ENCODE measurements at regions not wholly inside any gene's neighbourhood (a gene's known extent, or its start where the extent isn't known, plus 50 kb on each side); places are given as distances from the start of the nearest gene placed in this dataset.

DNA sequence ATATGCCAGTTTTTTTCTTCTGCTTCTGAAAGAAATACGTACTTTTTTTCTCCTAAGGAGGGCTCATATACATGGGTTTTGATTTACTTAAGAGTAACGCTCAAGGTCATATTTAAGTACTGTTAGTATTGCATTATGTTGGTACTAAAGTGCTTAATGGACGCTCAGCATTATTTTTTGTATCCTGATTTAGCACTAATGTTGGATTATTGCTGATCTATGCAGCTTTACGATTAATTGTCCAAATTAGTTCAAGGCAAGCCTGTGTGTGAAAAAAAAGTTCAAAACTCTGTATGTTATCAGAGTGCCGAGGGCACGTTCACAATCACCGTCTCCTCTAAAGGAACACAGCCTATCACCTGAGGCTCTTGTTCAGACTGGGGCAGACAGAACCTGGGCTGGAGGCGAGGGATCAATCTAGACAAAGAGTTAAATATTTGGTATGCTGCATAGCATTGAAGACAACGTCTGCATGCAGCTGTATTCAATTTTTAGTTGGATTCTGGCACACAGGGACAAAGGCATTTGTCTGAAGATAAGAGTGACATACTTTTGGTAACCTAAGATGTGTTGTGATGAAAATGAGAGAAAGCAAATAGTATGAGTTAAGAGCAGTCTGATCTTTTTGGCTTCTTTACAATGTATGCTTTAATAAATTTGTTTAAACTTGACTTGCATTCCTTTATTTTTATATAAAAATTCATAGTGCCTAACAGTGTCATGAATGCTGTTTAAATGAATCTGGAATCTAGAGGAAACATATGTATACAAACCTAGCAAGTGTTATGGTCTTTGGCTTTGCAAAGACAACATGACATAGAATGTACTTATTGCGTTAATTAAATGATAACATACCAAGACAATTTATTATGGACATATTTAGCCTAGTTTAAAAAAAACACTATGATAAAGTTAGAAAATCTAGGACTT is 341.2 kb downstream of the SAMD5 start:
- no peak overlapping the region for H3K27ac Mint-ChIP-seq
- H3K9me3 Mint-ChIP-seq, result peaks cover 3% of the 10 kb centered on the region
- no peaks in the 10 kb centered on the region for H3K4me1 Mint-ChIP-seq (ENCODE audit: low read depth)
- DNase-seq, result no peak
- no peak overlapping the region for H3K4me3 Mint-ChIP-seq
- H3K36me3 Mint-ChIP-seq (ENCODE audit: low read depth), result no peaks in the 10 kb centered on the region
- H3K27me3 Mint-ChIP-seq, result no peaks in the 10 kb centered on the region

DNA sequence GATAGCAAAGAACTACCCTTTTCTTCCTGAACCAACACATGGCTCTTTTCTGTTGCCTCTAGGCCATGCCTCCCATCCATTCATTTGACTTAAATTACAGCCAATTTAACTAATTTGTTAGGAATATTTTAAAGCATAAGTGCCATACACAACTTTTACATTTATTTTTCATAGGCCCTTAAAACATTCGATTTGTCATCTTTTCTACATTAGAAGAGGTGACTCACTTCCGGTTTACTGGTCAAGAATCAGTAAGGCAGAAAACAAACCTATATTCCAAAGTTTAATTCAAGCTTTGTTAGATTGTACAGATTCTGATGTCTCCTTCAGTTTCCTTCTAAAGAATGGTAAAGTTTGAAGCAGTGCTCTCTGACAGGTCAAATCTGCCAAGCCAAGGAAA is 344.3 kb downstream of the SAMD5 start:
- Mint-ChIP-seq H3K4me3 (no peak overlapping the region), H3K27ac (no peak overlapping the region), H3K4me1 (ENCODE audit: low read depth) (no peaks in the 10 kb centered on the region)

DNA sequence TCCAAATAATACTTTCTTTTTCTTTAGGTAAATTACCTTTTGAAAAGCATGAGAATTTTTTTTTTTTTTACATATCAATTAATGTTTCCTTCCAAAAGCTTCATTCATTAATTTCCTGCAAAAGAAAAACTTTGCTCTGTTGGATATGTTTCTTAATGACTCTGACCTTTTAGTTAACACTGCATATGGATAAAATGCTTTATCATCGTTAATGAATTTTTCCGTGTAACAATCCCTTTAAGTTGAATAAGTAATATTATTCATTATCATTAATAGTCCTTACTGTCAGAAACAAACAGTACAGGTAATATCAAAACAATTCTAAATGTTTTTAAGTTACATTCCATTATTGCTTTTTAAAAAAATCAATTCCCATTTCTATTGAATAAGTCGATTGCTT is 345.1 kb downstream of the SAMD5 start:
- Mint-ChIP-seq H3K36me3 (ENCODE audit: low read depth) (no peaks in the 10 kb centered on the region), H3K4me1 (ENCODE audit: low read depth) (no peaks in the 10 kb centered on the region), H3K4me3 (no peak overlapping the region), H3K27ac (no peak overlapping the region), H3K27me3 (no peaks in the 10 kb centered on the region), H3K9me3 (no peaks in the 10 kb centered on the region)
- DNase-seq, result no peak

More for the DNA sequence above, 344.3 kb downstream of the SAMD5 start:
- no peak for DNase-seq
- no peaks in the 10 kb centered on the region for H3K27me3 Mint-ChIP-seq
- H3K9me3 Mint-ChIP-seq, result no peaks in the 10 kb centered on the region
- H3K36me3 Mint-ChIP-seq (ENCODE audit: low read depth), result no peaks in the 10 kb centered on the region

DNA sequence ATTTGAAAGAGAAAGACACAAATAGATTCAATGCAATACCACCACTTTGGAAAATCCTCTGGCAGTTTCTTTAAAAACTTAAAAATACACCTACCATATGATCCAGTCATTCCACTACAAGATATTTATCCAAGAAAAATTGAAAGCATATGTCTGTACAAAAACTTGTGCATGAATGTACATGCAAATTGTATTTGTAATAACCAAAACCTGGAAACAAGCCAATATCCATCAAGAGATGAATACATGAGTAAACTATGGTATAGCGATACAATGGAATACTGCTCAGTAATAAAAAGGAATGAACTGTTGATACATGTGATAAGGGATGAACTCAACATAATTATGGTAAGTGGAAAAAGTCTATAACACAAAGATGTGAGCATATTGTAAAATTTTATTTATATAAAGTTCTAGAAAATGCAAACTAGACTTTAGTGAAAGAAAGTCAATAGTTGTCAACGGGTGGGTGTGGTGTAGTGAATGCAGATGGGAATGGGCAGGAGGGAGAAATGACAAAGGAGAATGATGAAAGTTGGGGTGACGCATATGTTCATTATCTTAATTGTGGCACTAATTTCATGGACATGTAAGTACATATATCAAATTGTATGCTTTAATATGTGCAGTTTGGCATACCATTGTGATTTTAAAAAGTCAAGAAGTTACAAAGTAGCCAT is 347.5 kb downstream of the SAMD5 start:
- Mint-ChIP-seq H3K27ac (no peak overlapping the region), H3K4me3 (no peak overlapping the region), H3K27me3 (no peaks in the 10 kb centered on the region), H3K4me1 (ENCODE audit: low read depth) (no peaks in the 10 kb centered on the region), H3K9me3 (no peaks in the 10 kb centered on the region), H3K36me3 (ENCODE audit: low read depth) (no peaks in the 10 kb centered on the region)
- DNase-seq, result no peak

DNA sequence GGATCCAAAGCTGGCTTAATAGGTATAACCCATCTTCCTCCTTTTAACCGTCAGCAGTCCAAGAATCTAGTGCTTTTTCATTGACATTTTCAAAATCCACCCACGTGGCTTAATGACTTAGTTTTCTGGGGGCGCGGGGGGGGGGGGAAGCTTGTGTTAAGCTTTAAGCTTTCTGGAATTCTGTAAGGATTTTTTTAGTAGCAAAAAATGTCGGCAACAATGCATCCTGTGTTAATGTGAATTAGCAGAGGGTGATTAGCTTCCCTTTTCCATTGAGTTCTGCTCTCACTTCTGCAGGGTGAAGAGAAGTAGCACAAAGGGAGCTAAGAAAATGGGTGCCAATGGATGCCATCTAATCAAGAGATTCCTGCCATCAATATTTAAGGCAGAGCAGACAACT is 348.2 kb downstream of the SAMD5 start:
- no peaks in the 10 kb centered on the region for H3K4me1 Mint-ChIP-seq (ENCODE audit: low read depth)
- H3K9me3 Mint-ChIP-seq, result no peaks in the 10 kb centered on the region
- no peaks in the 10 kb centered on the region for H3K36me3 Mint-ChIP-seq (ENCODE audit: low read depth)
- no peaks in the 10 kb centered on the region for H3K27me3 Mint-ChIP-seq
- DNase-seq, result no peak
- H3K27ac Mint-ChIP-seq, result no peak overlapping the region
- H3K4me3 Mint-ChIP-seq, result no peak overlapping the region

DNA sequence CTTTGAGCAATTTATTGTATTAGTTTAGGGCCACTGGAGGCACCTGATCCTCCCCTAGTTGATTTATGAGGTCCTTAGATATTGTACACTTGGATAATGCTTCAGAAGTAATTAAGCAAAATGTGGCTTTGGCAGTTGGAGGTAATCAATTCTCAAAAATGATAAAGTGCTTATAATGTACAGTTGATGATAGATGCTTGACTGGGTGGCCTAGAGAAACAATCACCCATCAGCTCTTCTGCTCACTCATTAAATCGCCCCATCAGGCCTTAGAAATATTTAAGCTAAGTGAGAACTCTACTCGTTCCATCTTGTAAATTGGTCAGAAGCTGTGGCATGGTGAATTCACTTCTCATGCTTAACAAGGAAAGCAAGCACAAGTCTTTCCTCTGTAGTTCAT is 349.9 kb downstream of the SAMD5 start:
- no peaks in the 10 kb centered on the region for H3K4me1 Mint-ChIP-seq (ENCODE audit: low read depth)
- no peak overlapping the region for H3K4me3 Mint-ChIP-seq
- no peaks in the 10 kb centered on the region for H3K36me3 Mint-ChIP-seq (ENCODE audit: low read depth)
- H3K9me3 Mint-ChIP-seq, result no peaks in the 10 kb centered on the region
- no peak overlapping the region for H3K27ac Mint-ChIP-seq
- no peak for DNase-seq
- H3K27me3 Mint-ChIP-seq, result no peaks in the 10 kb centered on the region

DNA sequence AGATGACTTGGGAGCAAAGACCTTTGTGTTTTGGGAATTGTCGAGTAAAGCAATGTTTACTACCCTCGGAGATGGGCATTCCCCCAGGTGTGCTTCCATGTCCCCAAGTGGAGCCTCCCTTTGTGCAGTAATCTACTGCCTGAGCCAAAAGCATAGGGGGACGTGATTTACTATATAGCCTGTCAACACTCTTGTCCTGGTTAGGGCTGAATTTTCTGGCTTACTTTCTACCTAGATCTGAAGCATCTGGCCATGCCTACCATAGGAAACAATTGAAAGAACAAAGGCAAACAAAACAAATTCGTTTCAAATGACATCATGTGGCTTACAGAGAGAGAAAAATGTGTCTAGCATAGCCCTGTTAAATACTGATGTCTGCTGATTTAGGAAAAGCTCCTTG is 350.6 kb downstream of the SAMD5 start:
- Mint-ChIP-seq H3K4me1 (ENCODE audit: low read depth) (no peaks in the 10 kb centered on the region), H3K27ac (no peak overlapping the region), H3K27me3 (no peaks in the 10 kb centered on the region), H3K36me3 (ENCODE audit: low read depth) (no peaks in the 10 kb centered on the region), H3K4me3 (no peak overlapping the region), H3K9me3 (no peaks in the 10 kb centered on the region)
- DNase-seq, result no peak

DNA sequence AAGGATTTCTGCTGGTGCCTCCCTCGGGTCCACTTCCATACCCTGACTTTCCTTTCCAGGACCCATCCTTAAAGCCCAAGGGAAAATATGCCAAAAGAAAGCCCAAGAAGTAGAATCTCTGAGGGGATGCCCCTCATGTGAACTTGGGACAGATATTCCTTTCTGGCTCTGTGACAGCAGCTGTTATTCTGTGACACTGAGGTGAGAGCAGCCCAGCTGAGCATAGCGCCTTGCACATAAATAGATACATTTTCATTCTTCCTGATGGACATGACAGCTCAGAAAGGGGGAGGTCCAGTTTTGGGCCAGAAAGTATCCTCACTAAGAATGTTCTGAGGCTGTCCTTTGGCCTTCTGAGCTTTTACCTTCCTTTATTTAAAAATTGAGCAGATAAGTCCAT is 353.2 kb downstream of the SAMD5 start:
- Mint-ChIP-seq H3K27me3 (no peaks in the 10 kb centered on the region), H3K4me1 (ENCODE audit: low read depth) (no peaks in the 10 kb centered on the region), H3K36me3 (ENCODE audit: low read depth) (no peaks in the 10 kb centered on the region)

DNA sequence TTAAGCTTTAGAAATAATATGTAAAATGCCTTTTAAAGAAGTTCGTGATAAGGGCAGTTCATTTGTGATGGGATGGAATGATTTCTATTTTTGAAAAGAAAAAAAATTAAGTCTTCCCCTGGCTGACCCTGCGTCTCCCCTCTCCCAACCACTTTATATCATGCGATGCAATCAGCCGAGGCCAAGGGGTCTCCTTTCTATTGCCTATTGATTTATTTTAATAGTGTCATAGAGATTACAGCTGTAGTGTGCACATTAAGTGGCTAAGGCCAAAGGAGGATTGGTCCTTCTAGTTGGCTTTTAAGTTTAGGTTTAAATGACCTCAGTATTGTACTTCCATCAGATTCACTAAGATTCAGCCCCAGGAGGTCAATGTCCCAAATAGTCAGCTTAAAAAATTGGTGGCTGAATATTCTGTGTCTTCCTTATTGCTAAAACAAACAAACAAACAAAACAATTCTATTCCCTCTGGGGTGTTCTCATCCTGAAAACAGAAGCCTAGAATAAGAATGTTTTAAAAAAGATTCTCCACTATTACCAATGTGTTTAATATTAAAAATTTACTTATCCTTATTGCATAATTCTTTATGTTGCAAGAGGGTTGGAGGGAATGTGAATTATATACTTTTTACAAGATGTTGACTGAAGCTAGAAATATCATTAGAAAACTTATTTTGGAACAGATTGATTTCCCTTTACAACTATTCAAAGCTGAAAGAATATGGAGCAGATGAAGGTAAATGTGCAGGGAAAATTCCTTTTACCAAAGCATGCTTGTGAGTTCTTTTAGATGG is 359.1 kb downstream of the SAMD5 start:
- Mint-ChIP-seq H3K9me3 (no peaks in the 10 kb centered on the region), H3K36me3 (ENCODE audit: low read depth) (no peaks in the 10 kb centered on the region), H3K4me1 (ENCODE audit: low read depth) (no peaks in the 10 kb centered on the region), H3K4me3 (no peak overlapping the region), H3K27ac (no peak overlapping the region), H3K27me3 (no peaks in the 10 kb centered on the region)
- DNase-seq, result no peak

More for the DNA sequence above, 353.2 kb downstream of the SAMD5 start:
- Mint-ChIP-seq H3K4me3 (no peak overlapping the region), H3K27ac (no peak overlapping the region), H3K9me3 (no peaks in the 10 kb centered on the region)
- no peak for DNase-seq

DNA sequence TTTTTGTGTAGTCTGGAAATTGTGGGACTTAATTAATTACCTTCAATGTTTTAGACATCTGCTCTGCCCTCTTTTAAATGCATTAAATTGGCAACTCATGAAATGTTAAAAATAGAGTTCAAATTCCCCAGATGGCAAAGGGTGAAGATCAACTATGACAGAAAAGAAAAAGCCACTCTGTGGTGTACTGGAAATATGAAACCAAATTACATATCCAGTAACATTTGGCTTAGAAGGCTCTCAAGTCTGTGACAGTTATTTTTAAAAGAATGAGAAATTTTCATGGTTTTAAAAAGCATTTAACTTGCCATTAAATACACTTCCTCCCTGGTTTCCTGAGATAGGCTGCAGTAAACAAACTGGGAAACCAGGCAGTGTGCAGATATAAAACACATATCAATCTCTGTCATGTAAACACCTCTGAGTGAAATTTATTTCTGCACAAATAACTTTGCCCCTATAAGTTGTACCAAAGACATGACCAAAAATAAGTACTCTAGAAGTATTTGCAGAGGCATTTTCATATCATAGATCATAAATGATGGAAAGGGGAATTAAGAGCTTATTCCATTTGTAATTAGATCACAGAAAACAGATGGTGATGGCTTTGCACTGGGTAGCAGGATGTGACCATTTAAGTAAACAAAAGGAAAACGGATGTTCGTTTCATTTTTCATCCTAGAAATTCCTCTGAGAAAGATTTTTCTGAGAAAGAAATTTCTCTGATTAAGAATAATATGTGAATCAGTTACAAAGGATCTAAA is 360.1 kb downstream of the SAMD5 start:
- Mint-ChIP-seq H3K36me3 (ENCODE audit: low read depth) (no peaks in the 10 kb centered on the region), H3K4me3 (no peak overlapping the region), H3K9me3 (no peaks in the 10 kb centered on the region), H3K4me1 (ENCODE audit: low read depth) (no peaks in the 10 kb centered on the region), H3K27me3 (no peaks in the 10 kb centered on the region), H3K27ac (no peak overlapping the region)
- no peak for DNase-seq

DNA sequence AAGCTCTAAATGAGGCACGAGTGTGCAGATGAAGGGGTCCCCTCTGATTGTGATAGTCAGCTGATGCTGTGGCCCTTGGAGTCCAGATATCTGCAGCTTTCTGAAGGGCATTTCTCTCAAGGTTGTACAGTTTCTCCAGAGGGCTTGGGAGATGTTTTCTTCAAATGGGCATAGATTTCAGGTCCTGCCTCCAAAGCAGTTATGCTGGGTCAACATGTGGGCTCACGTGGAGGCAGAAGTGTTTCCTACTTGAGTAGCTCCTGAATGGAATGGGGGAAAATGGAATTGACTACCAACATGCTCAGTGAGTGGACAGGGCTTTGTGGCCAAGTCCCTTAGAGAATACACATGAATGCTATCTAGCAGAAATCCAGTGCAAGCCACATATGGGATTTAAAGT is 360.7 kb downstream of the SAMD5 start:
- Mint-ChIP-seq H3K27ac (no peak overlapping the region), H3K27me3 (no peaks in the 10 kb centered on the region), H3K4me3 (no peak overlapping the region), H3K9me3 (no peaks in the 10 kb centered on the region), H3K36me3 (ENCODE audit: low read depth) (no peaks in the 10 kb centered on the region), H3K4me1 (ENCODE audit: low read depth) (no peaks in the 10 kb centered on the region)
- no peak for DNase-seq

DNA sequence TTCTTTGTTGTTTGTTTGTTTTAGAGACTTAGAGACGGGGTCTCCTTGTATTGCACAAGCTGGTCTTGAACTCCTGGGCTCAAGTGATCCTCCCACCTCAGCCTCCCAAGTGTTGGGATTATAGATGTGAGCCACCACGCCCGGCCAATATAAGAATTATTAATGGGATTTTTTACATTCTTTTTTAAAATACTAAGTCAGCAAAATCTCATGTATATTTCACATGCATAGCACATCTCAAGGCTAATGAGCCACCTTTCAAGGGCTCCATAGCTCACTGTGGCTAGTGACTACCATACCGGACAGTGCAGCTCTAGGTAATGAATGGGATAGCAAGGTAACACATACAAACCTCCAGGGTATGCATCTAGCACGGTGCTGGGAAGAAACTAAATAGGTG is 361.4 kb downstream of the SAMD5 start:
- H3K27ac Mint-ChIP-seq, result no peak overlapping the region
- no peaks in the 10 kb centered on the region for H3K27me3 Mint-ChIP-seq
- no peak for DNase-seq
- no peak overlapping the region for H3K4me3 Mint-ChIP-seq
- no peaks in the 10 kb centered on the region for H3K9me3 Mint-ChIP-seq
- H3K36me3 Mint-ChIP-seq (ENCODE audit: low read depth), result no peaks in the 10 kb centered on the region
- H3K4me1 Mint-ChIP-seq (ENCODE audit: low read depth), result no peaks in the 10 kb centered on the region

DNA sequence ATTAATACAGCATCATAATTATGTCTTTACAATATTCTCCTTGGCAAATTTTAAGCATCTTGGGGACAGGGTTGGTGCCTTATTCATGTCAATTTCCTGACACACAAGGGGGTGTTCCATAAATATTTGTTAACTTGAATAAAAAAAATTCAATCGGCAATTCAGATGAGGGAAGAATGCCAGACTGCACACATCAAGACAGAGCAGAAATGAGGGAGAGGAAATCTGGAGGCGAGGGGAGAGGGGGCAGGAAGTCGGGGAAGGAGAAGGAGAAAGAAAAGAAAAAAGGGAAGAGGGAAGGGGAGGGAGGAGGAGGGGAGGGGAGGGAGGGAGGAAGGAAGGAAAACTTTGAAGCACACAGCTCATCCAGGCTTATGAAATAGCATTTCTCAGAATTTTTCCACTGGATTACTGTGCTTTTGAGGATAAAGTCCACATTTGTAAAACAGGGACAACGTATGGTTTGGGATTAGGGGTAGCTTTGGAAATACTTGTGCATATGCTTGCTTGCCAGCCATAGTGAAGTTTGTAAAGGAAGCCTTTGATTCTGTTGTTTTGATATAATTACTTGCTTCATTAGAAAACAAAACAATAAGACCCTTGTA is 362.1 kb downstream of the SAMD5 start:
- Mint-ChIP-seq H3K36me3 (ENCODE audit: low read depth) (no peaks in the 10 kb centered on the region), H3K27me3 (no peaks in the 10 kb centered on the region), H3K27ac (no peak overlapping the region), H3K4me1 (ENCODE audit: low read depth) (no peaks in the 10 kb centered on the region), H3K4me3 (no peak overlapping the region), H3K9me3 (no peaks in the 10 kb centered on the region)
- DNase-seq, result no peak

DNA sequence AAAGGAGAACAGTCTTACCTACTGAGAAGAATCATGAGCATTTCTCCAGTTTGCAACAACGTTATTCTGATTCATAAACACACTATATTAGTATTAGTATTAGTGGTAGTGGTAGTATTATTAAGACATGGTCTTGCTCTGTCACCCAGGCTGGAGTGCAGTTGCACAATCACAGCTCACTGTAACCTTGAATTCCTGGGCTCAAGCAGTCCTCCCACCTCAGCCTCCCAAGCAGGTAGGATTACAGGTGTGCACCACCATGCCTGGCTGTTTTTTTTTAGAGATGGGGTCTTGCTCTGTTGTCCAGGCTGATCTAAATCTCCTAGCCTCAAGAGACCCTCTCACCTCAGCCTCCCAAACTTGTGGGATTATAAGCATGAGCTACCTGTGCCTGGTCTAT is 363.5 kb downstream of the SAMD5 start:
- H3K36me3 Mint-ChIP-seq (ENCODE audit: low read depth), result no peaks in the 10 kb centered on the region
- no peak for DNase-seq
- no peaks in the 10 kb centered on the region for H3K27me3 Mint-ChIP-seq
- no peak overlapping the region for H3K27ac Mint-ChIP-seq
- no peak overlapping the region for H3K4me3 Mint-ChIP-seq
- no peaks in the 10 kb centered on the region for H3K4me1 Mint-ChIP-seq (ENCODE audit: low read depth)
- no peaks in the 10 kb centered on the region for H3K9me3 Mint-ChIP-seq
